H1 (cell line): ENCODE measurements at regions not wholly inside any gene's neighbourhood (a gene's known extent, or its start where the extent isn't known, plus 50 kb on each side); places are given as distances from the start of the nearest gene placed in this dataset.
A peak's percentile ranks its signal among the peaks of the same experiment; 100 is the strongest.

ENCODE experiments used
- BRCA1 ChIP-seq: IDR thresholded peaks from 2 replicates; pipeline ENCODE4 v1.6.1; 2012; ENCODE audit warnings: low read depth, low read length, improper control_type of control experiment
- CEBPB ChIP-seq: IDR thresholded peaks from 2 replicates; pipeline ENCODE4 v1.6.1; 2012; ENCODE audit warnings: low read depth, low read length
- CREB1 ChIP-seq: IDR thresholded peaks from 2 replicates; pipeline ENCODE4 v1.6.1; 2012; ENCODE audit warnings: inconsistent platforms
- GTF2F1 ChIP-seq: IDR thresholded peaks from 2 replicates; pipeline ENCODE4 v1.6.1; 2012; ENCODE audit warnings: low read depth, low read length, improper control_type of control experiment, borderline replicate concordance
- HDAC6 ChIP-seq: IDR thresholded peaks from one replicate; pipeline ENCODE4 v1.7.1; 2012; ENCODE audit warnings: low read depth, mild to moderate bottlenecking, inconsistent platforms, low read length, moderate library complexity
- JUND ChIP-seq: IDR thresholded peaks from 2 replicates; pipeline ENCODE4 v1.6.1; 2011; ENCODE audit warnings: mild to moderate bottlenecking, improper control_type of control experiment, low read length
- RNF2 ChIP-seq: fragments of 200-900, 300-1000 bp; sonication (generic); IDR thresholded peaks from 2 replicates; pipeline ENCODE4 v1.7.1; 2016; ENCODE audit warnings: borderline replicate concordance, low read depth, mild to moderate bottlenecking, antibody characterized with exemption, low read length; ENCODE audit not compliant: poor library complexity, severe bottlenecking; ENCODE audit errors: missing control alignments
- SIX5 ChIP-seq: IDR thresholded peaks from 2 replicates; pipeline ENCODE4 v1.6.1; 2011; ENCODE audit warnings: mild to moderate bottlenecking, low read depth, low read length
- SP2 ChIP-seq: IDR thresholded peaks from 2 replicates; pipeline ENCODE4 v1.6.1; 2012; ENCODE audit warnings: mild to moderate bottlenecking, low read length, inconsistent platforms
- SRF ChIP-seq: IDR thresholded peaks from 2 replicates; pipeline ENCODE4 v1.6.1; 2011; ENCODE audit warnings: mild to moderate bottlenecking, low read depth, low read length, moderate library complexity
- TBP ChIP-seq: IDR thresholded peaks from 2 replicates; pipeline ENCODE4 v1.6.1; 2011; ENCODE audit warnings: low read depth, low read length, improper control_type of control experiment
- TEAD4 ChIP-seq: IDR thresholded peaks from 2 replicates; pipeline ENCODE4 v1.6.1; 2012; ENCODE audit warnings: low read depth, low read length, inconsistent platforms, mixed read lengths
- YY1 ChIP-seq: IDR thresholded peaks from 2 replicates; pipeline ENCODE4 v1.6.1; 2011; ENCODE audit warnings: low read depth, mild to moderate bottlenecking, low read length
- ZNF274 ChIP-seq: IDR thresholded peaks from 2 replicates; pipeline ENCODE4 v1.7.0; 2012; ENCODE audit warnings: low read length, borderline replicate concordance; ENCODE audit errors: extremely low read depth
- TF ChIP-seq, protein P1 (sequence below), 3 experiments: IDR thresholded peaks; 1 replicate in 2 of 3; 2 replicates in 1 of 3; pipeline versions ENCODE4 v1.5.1 to v1.6.1; 2011; ENCODE audit warnings: low read length in 3 of 3, mild to moderate bottlenecking in 3 of 3, inconsistent platforms in 2 of 3, low read depth in 1 of 3, moderate library complexity in 1 of 3; ENCODE audit not compliant: insufficient read depth in 1 of 3; ENCODE audit errors: control extremely low read depth in 1 of 3
- TF ChIP-seq, protein P2 (sequence below): IDR thresholded peaks from 2 replicates; pipeline ENCODE4 v1.6.1; 2011; ENCODE audit warnings: low read depth, mild to moderate bottlenecking, low read length; ENCODE audit not compliant: insufficient read depth

GRCh38 chr6:121851056-121851455, 415.6 kb downstream of the GJA1 start (continued):
- peak; percentile 56 for TF ChIP-seq TBP
- no peak for TF ChIP-seq SRF
- no peak for TF ChIP-seq SP2
- TF ChIP-seq GTF2F1: no peak
- no peak for TF ChIP-seq YY1
- no peak for TF ChIP-seq CEBPB
- peak; percentile 27; the same call in 1 of the 2 replicates for TF ChIP-seq TEAD4
- no peak for TF ChIP-seq SIX5
- TF ChIP-seq, protein P1, sequence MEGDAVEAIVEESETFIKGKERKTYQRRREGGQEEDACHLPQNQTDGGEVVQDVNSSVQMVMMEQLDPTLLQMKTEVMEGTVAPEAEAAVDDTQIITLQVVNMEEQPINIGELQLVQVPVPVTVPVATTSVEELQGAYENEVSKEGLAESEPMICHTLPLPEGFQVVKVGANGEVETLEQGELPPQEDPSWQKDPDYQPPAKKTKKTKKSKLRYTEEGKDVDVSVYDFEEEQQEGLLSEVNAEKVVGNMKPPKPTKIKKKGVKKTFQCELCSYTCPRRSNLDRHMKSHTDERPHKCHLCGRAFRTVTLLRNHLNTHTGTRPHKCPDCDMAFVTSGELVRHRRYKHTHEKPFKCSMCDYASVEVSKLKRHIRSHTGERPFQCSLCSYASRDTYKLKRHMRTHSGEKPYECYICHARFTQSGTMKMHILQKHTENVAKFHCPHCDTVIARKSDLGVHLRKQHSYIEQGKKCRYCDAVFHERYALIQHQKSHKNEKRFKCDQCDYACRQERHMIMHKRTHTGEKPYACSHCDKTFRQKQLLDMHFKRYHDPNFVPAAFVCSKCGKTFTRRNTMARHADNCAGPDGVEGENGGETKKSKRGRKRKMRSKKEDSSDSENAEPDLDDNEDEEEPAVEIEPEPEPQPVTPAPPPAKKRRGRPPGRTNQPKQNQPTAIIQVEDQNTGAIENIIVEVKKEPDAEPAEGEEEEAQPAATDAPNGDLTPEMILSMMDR (IDR thresholded peaks at IDR 0.05; ENCODE audit: control extremely low read depth in 1 of 3, insufficient read depth in 1 of 3, low read depth in 1 of 3, low read length in 3 of 3): no peak
- TF ChIP-seq, protein P2, sequence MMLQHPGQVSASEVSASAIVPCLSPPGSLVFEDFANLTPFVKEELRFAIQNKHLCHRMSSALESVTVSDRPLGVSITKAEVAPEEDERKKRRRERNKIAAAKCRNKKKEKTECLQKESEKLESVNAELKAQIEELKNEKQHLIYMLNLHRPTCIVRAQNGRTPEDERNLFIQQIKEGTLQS: no peak
- TF ChIP-seq CREB1: no peak
- TF ChIP-seq BRCA1: no peak
- TF ChIP-seq JUND: no peak
- no peak for TF ChIP-seq RNF2
- no peak for TF ChIP-seq ZNF274
- TF ChIP-seq HDAC6: no peak
